ENCODE measurements at regions not wholly inside any gene's neighbourhood (a gene's known extent, or its start where the extent isn't known, plus 50 kb on each side); places are given as distances from the start of the nearest gene placed in this dataset.
"Not testable (repeated sequence)": the region's sequence is repeated elsewhere in the genome, so short reads cannot be mapped to it uniquely, and the experiment has no call there.

DNA sequence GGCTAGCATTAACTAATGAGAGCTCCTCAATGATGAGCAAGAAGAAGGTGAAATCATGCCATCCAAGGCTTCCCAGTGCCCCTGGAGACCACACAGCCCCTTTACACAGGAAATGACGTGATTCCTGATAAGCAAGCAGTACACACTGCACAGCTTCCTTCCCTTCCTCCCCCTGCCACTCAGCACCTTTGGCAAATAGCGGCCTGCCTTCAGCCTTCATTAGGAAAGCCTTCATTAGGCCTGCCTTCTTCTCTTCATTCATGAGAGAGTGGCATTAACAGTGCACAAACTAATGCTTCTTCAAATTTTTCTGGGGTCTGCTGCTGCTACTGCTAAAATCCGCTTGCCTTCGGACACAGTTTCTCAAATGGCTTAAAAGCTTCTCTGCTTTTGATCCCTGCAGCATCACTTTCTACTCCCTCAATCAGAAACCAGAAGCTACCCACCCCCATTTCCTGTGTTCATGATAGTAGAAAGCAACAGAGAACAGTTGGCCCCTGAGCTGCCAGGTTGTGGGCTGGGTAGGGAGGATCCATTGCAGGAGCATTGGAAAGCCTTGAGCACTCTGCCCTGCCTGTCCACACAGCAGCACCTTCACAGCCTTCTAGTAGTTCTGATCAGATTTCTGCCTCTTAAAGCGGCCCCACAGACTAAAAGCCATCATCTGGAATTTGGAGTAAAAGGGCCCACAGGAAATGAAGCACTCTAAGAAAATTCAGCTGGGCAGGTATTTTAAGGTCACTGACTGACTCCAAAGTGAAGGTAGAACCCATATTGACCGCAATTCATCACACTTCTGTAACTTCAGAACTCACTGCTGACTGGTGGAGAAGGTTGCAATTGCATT, 103.8 kb upstream of the ETV6 start:
- no peak overlapping the region for H2AFZ ChIP-seq (ENCODE audit: low read length)
- H3K27ac ChIP-seq (ENCODE audit: low read depth, low read length) = no peak overlapping the region
- H3K27me3 ChIP-seq (ENCODE audit: insufficient read depth, low read length) = no peaks in the 10 kb centered on the region
- no peak for DNase-seq (ENCODE audit: insufficient read length, low spot score, missing footprints)
- H3K36me3 ChIP-seq (ENCODE audit: insufficient read depth, low read length) = no peaks in the 10 kb centered on the region
- H3K4me1 ChIP-seq (ENCODE audit: insufficient read depth, low read length) = peaks cover 3% of the 10 kb centered on the region
- H3K79me2 ChIP-seq (ENCODE audit: insufficient read depth, low read length) = no peaks in the 10 kb centered on the region
- TF ChIP-seq, protein P1, sequence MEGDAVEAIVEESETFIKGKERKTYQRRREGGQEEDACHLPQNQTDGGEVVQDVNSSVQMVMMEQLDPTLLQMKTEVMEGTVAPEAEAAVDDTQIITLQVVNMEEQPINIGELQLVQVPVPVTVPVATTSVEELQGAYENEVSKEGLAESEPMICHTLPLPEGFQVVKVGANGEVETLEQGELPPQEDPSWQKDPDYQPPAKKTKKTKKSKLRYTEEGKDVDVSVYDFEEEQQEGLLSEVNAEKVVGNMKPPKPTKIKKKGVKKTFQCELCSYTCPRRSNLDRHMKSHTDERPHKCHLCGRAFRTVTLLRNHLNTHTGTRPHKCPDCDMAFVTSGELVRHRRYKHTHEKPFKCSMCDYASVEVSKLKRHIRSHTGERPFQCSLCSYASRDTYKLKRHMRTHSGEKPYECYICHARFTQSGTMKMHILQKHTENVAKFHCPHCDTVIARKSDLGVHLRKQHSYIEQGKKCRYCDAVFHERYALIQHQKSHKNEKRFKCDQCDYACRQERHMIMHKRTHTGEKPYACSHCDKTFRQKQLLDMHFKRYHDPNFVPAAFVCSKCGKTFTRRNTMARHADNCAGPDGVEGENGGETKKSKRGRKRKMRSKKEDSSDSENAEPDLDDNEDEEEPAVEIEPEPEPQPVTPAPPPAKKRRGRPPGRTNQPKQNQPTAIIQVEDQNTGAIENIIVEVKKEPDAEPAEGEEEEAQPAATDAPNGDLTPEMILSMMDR (IDR thresholded peaks at IDR 0.05; ENCODE audit: extremely low read depth, low read depth, low read length) = no peak
- no peak overlapping the region for H3K4me2 ChIP-seq (ENCODE audit: insufficient read depth, low read length)
- H3K9me3 ChIP-seq (ENCODE audit: low read depth, low read length) = no peaks in the 10 kb centered on the region
- no peak overlapping the region for H3K4me3 ChIP-seq (ENCODE audit: insufficient read depth, low read length)
- H4K20me1 ChIP-seq (ENCODE audit: insufficient read depth, low read length) = no peaks in the 10 kb centered on the region

DNA sequence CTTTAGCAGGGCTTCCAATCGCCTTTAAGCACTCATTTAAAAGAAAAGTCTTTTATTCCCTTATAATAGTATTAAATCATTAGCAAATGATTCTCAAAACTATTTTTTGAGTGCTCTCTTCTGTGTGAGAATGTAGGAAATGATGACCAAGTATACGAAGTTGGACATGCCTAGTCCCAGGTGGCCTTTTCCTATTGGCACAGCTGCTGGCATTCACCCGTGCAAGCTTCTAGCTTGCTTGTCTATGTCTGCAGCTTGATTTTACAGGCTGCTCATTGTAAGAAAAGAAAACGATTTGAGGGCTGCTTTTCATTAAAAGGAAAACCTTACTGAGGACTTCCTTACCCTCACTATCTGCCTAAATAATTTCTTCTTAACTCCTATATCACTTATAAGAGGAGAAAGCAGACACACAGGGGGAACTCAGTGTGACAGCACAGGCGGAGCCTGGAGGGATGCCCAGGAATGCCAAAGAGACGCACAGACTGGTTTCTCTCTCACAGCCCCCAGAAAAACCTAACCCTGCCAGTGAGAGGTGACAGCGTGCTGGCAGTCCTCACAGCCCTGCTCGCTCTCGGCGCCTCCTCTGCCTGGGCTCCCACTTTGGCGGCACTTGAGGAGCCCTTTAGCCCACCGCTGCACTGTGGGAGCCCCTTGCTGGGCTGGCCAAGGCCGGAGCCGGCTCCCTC, 102.7 kb upstream of the ETV6 start:
- not testable (repeated sequence) for H3K4me3 ChIP-seq (ENCODE audit: insufficient read depth, low read length); H3K4me1 ChIP-seq (ENCODE audit: insufficient read depth, low read length); H2AFZ ChIP-seq (ENCODE audit: low read length); H3K9me3 ChIP-seq (ENCODE audit: low read depth, low read length); H4K20me1 ChIP-seq (ENCODE audit: insufficient read depth, low read length); H3K36me3 ChIP-seq (ENCODE audit: insufficient read depth, low read length); DNase-seq (ENCODE audit: insufficient read length, low spot score, missing footprints); H3K79me2 ChIP-seq (ENCODE audit: insufficient read depth, low read length); H3K4me2 ChIP-seq (ENCODE audit: insufficient read depth, low read length); H3K27me3 ChIP-seq (ENCODE audit: insufficient read depth, low read length); H3K27ac ChIP-seq (ENCODE audit: low read depth, low read length)

DNA sequence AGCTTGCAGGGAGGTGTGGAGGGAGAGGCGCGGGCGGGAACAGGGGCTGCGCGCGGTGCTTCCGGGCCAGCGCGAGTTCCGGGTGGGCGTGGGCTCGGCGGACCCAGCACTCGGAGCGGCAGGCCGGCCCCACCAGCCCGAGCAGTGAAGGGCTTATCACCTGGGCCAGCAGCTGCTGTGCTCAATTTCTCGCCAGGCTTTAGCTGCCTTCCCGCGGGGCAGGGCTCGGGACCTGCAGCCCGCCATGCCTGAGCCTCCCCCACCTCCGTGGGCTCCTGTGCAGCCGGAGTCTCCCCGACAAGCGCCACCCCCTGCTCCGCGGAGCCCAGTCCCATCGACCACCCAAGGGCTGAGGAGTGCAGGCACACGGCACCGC, 102.2 kb upstream of the ETV6 start:
- H4K20me1 ChIP-seq (ENCODE audit: insufficient read depth, low read length); H3K9me3 ChIP-seq (ENCODE audit: low read depth, low read length); H3K4me2 ChIP-seq (ENCODE audit: insufficient read depth, low read length); H3K4me3 ChIP-seq (ENCODE audit: insufficient read depth, low read length); H3K27ac ChIP-seq (ENCODE audit: low read depth, low read length); H3K79me2 ChIP-seq (ENCODE audit: insufficient read depth, low read length); H2AFZ ChIP-seq (ENCODE audit: low read length); DNase-seq (ENCODE audit: insufficient read length, low spot score, missing footprints); H3K4me1 ChIP-seq (ENCODE audit: insufficient read depth, low read length); H3K36me3 ChIP-seq (ENCODE audit: insufficient read depth, low read length); H3K27me3 ChIP-seq (ENCODE audit: insufficient read depth, low read length): not testable (repeated sequence)

DNA sequence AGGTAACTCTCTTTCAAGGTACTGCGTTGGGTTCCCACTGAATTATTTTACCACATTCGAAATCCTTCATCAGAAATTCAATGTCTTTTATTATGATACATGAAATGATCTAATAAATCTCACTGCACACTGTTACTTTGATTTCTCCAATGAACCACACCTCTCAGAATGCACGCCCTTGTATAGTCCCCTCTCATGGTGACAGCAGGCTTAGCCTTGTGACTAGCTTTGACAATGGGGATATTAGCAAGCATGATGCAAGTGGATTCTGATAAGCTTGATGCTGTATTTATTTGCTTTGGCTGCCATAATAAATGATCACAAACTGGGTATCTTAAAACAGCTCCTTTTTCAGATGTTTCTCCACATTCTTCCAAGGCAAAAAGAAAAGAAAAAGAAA, 100.4 kb upstream of the ETV6 start:
- Histone ChIP-seq H2AFZ (ENCODE audit: low read length) (no peak overlapping the region), H3K4me3 (ENCODE audit: insufficient read depth, low read length) (no peak overlapping the region), H3K36me3 (ENCODE audit: insufficient read depth, low read length) (no peaks in the 10 kb centered on the region), H3K4me1 (ENCODE audit: insufficient read depth, low read length) (peaks cover 3% of the 10 kb centered on the region), H3K27ac (ENCODE audit: low read depth, low read length) (no peak overlapping the region), H3K4me2 (ENCODE audit: insufficient read depth, low read length) (no peak overlapping the region), H3K79me2 (ENCODE audit: insufficient read depth, low read length) (no peaks in the 10 kb centered on the region), H4K20me1 (ENCODE audit: insufficient read depth, low read length) (no peaks in the 10 kb centered on the region), H3K9me3 (ENCODE audit: low read depth, low read length) (no peaks in the 10 kb centered on the region), H3K27me3 (ENCODE audit: insufficient read depth, low read length) (peaks cover 5% of the 10 kb centered on the region)
- no peak for DNase-seq (ENCODE audit: insufficient read length, low spot score, missing footprints)
- TF ChIP-seq, protein P1 (IDR thresholded peaks at IDR 0.05; ENCODE audit: extremely low read depth, low read depth, low read length) = no peak

All from osteoblast (primary cell).